Breast epithelium (tissue), 4 donors: ENCODE measurements at regions not wholly inside any gene's neighbourhood (a gene's known extent, or its start where the extent isn't known, plus 50 kb on each side); places are given as distances from the start of the nearest gene placed in this dataset.

Experiments used
- DNase-seq, 2 donors: peaks; one replicate each; pipeline ENCODE4 v3.0.0-alpha.2; 2019; ENCODE audit warnings: low spot score in 2 of 2
- H3K27ac ChIP-seq, 2 donors: fragments of 200-600 bp; sonication (generic) in 1 of 2; one replicate each; pipeline ENCODE4 v1.5.1; 2016 to 2019; ENCODE audit warnings: mild to moderate bottlenecking in 1 of 2
- H3K27me3 ChIP-seq, 2 donors: fragments of 200-600 bp; sonication (generic) in 1 of 2; one replicate each; pipeline versions ENCODE4 v1.5.1 to v1.6.0; 2017 to 2019; ENCODE audit warnings: control low read depth in 1 of 2, mild to moderate bottlenecking in 1 of 2
- H3K36me3 ChIP-seq: fragments of 200-600 bp; one replicate; pipeline ENCODE4 v1.5.1; 2019
- H3K4me1 ChIP-seq, 2 donors: fragments of 200-600 bp; sonication (generic); one replicate each; pipeline ENCODE4 v1.5.1; 2016 to 2019; ENCODE audit warnings: control low read depth in 1 of 2
- H3K4me3 ChIP-seq, 3 donors: fragments of 200-600 bp; sonication (generic); 1 replicate in 2 of 3; 2 replicates in 1 of 3; pipeline ENCODE4 v1.5.1; 2016 to 2019; ENCODE audit warnings: mild to moderate bottlenecking in 3 of 3, moderate library complexity in 2 of 3
- H3K9me3 ChIP-seq, 2 donors: fragments of 200-600 bp; sonication (generic) in 1 of 2; one replicate each; pipeline ENCODE4 v1.5.1; 2016 to 2019; ENCODE audit warnings: control low read depth in 1 of 2
- POLR2A ChIP-seq: fragments of 450-650 bp; IDR thresholded peaks from one replicate; pipeline ENCODE4 v1.6.1; 2016; ENCODE audit warnings: antibody characterized with exemption, mild to moderate bottlenecking, moderate library complexity
- POLR2AphosphoS5 ChIP-seq, 3 donors: sonication (generic); formaldehyde crosslinking; IDR thresholded peaks; one replicate each; pipeline ENCODE4 v1.6.1; 2017; ENCODE audit warnings: antibody characterized with exemption in 3 of 3
- intact Hi-C: fragments of 100-400 bp; cut with DNase I; formaldehyde crosslinking; loops from one replicate; pipeline ENCODE4 v1.15.1; 2023; ENCODE audit warnings: low total_unique reads
- TF ChIP-seq, protein P1 (sequence below), 3 donors: fragments of 450-650 bp; IDR thresholded peaks; one replicate each; pipeline ENCODE4 v1.5.1; 2016 to 2017; ENCODE audit warnings: antibody characterized with exemption in 3 of 3, mild to moderate bottlenecking in 3 of 3, moderate library complexity in 3 of 3

DNA sequence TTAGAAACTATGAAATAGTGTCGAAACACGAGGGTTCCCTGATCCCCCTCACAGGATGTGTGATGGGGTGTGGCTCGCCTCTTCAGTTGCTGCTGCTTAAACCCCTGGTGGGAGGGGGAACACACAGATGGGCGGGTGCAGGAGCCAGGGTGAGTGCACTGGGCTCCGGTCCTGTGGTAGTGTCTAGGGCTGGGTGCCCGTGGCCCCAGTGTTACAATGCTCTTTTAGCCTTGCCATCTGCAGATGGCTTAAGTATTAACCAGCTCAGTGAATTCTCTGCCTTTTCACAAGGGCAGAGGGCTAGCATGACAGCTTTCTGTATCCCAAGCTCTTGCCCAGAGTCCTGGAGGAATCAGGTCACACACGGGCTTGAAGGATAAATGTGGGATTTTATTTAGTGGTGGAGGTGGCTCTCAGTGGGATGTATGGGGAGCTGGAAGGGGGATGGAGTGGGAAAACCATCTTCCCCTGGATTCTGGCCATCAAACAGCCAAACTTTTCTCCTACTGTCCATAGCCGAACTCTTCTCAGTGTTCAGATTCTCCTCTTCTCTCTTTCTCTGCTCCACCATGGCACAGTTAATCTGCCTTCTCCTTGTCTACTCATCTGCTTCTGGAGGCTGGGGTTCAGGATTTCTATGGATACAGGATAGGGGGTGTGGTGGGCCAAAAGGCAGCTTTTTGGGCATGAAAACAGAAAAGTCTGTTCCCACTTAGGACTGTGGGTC lies 659.0 kb downstream of the EPM2A start:
- intact Hi-C loops = loop anchor here (5.0 kb wide), 1 partner anchor 481 kb away; no protein-coding TSS in a partner anchor
- no peaks in the 10 kb centered on the region for H3K27me3 ChIP-seq
- no peak overlapping the region for H3K27ac ChIP-seq
- no peaks in the 10 kb centered on the region for H3K4me1 ChIP-seq
- no peak for DNase-seq
- peaks cover 0 to 5% of the 10 kb centered on the region in 2 donors for H3K9me3 ChIP-seq
- no peak overlapping the region for H3K4me3 ChIP-seq
- no peaks in the 10 kb centered on the region for H3K36me3 ChIP-seq
- TF ChIP-seq, protein P1, sequence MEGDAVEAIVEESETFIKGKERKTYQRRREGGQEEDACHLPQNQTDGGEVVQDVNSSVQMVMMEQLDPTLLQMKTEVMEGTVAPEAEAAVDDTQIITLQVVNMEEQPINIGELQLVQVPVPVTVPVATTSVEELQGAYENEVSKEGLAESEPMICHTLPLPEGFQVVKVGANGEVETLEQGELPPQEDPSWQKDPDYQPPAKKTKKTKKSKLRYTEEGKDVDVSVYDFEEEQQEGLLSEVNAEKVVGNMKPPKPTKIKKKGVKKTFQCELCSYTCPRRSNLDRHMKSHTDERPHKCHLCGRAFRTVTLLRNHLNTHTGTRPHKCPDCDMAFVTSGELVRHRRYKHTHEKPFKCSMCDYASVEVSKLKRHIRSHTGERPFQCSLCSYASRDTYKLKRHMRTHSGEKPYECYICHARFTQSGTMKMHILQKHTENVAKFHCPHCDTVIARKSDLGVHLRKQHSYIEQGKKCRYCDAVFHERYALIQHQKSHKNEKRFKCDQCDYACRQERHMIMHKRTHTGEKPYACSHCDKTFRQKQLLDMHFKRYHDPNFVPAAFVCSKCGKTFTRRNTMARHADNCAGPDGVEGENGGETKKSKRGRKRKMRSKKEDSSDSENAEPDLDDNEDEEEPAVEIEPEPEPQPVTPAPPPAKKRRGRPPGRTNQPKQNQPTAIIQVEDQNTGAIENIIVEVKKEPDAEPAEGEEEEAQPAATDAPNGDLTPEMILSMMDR (IDR thresholded peaks at IDR 0.05) = no peak
- TF ChIP-seq POLR2A (no peak), POLR2AphosphoS5 (IDR thresholded peaks at IDR 0.05) (no peak)

DNA sequence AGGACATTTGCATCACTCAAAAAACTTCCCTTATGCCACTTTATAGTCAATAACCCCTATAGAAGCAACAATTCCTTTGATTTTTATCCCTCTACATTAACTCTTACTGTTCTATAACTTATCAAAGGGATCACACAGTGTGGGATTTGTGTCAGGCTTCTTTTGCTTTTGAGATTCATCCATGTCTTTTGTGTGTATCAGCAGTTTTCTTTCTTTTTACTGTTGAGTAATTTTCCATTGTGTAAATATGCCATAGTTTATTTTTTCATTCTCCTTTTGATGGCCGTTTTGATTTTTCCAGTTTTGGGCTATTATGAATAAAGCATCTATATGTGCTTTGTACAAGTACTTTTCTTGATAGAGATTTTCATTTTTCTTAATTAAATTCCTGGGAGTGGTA lies 657.9 kb downstream of the EPM2A start:
- Histone ChIP-seq H3K27ac (no peak overlapping the region), H3K9me3 (peaks cover 0 to 3% of the 10 kb centered on the region in 2 donors), H3K27me3 (no peaks in the 10 kb centered on the region), H3K4me3 (no peak overlapping the region), H3K36me3 (no peaks in the 10 kb centered on the region), H3K4me1 (no peaks in the 10 kb centered on the region)
- intact Hi-C loops = loop anchor here (5.0 kb wide), 1 partner anchor 480 kb away; no protein-coding TSS in a partner anchor
- no peak for DNase-seq
- TF ChIP-seq POLR2A (no peak), POLR2AphosphoS5 (IDR thresholded peaks at IDR 0.05) (no peak)
- TF ChIP-seq, protein P1 (IDR thresholded peaks at IDR 0.05) = no peak

DNA sequence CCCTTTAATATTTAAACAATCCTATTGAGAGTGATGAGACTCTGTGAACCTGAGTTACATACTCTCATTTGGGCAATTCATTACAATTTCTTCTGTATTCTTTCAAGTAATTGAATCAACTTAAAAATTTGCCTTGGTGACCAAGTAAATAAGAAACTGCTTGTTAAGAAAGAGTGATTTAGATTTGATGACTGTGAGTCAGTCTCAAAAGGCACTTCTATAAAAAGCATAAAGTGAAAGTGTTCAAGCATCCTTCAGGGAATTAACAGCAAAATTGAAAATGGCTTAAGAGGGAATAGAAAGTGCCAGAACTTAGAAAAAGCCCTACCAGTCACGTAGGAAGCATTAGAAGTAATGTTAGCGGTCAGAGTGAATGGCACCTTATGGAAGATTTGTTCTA lies 654.7 kb downstream of the EPM2A start:
- TF ChIP-seq POLR2AphosphoS5 (IDR thresholded peaks at IDR 0.05) (no peak), POLR2A (no peak)
- TF ChIP-seq, protein P1 (IDR thresholded peaks at IDR 0.05) = no peak
- Histone ChIP-seq H3K4me3 (no peak overlapping the region), H3K4me1 (no peaks in the 10 kb centered on the region), H3K36me3 (no peaks in the 10 kb centered on the region), H3K9me3 (peaks cover 0 to 3% of the 10 kb centered on the region in 2 donors), H3K27ac (no peak overlapping the region), H3K27me3 (no peaks in the 10 kb centered on the region)
- DNase-seq = no peak
- intact Hi-C loops = no loop called here

DNA sequence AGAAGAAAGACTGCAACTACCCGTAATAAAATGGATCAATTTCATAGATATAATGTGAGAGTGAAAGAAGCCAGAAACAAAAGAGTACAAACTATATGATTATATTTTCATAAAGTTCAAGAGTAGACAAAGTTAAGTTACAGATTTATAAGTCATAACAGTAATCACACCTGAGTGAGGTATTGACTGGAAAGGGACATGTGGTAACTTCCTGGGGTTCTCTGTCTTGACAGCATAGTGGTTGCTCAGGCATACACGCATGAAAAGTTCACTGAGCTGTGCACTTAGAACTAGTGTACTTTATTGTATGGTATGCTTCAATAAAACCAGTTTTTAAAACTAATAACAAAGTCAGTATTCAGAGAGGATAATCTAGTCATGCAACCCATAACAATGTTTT lies 653.6 kb downstream of the EPM2A start:
- Histone ChIP-seq H3K36me3 (no peaks in the 10 kb centered on the region), H3K27me3 (no peaks in the 10 kb centered on the region), H3K9me3 (no peaks in the 10 kb centered on the region), H3K4me3 (no peak overlapping the region), H3K4me1 (no peaks in the 10 kb centered on the region), H3K27ac (no peak overlapping the region)
- no peak for TF ChIP-seq POLR2A
- no peak for DNase-seq
- intact Hi-C loops = no loop called here

DNA sequence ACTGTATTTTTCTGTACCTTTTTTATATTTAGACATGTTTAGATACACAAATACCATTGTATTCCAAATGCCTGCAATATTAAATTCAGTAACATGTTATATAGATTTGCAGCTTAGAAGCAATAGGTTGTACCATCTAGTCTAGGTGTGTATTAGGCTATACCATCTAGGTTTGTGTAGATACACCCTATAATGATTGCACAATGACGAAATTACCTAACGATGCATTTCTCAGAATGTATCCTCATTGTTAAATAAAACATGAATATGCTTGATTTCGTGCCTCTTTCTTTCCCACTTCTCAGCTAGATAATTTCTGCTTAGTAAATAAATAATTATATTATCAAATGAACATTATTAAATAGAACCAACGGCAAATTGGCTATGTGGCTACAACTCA lies 653.0 kb downstream of the EPM2A start:
- Histone ChIP-seq H3K9me3 (no peaks in the 10 kb centered on the region), H3K4me1 (no peaks in the 10 kb centered on the region), H3K27me3 (no peaks in the 10 kb centered on the region), H3K36me3 (no peaks in the 10 kb centered on the region), H3K4me3 (no peak overlapping the region), H3K27ac (no peak overlapping the region)
- no peak for DNase-seq
- TF ChIP-seq POLR2AphosphoS5 (IDR thresholded peaks at IDR 0.05) (no peak), POLR2A (no peak)
- TF ChIP-seq, protein P1 (IDR thresholded peaks at IDR 0.05) = no peak
- intact Hi-C loops = no loop called here
